HCT116 (cell line): ENCODE measurements at regions not wholly inside any gene's neighbourhood (a gene's known extent, or its start where the extent isn't known, plus 50 kb on each side); places are given as distances from the start of the nearest gene placed in this dataset.

ENCODE experiments used
- ATAC-seq: fragments of 200-7000 bp; cut with Tn5 transposase; 2 replicates; pipeline ENCODE4 v1.9.1; 2020; ENCODE audit warnings: mild to moderate bottlenecking, moderate library complexity
- BruUV-seq: library from RNA; stranded (reverse); fragments of 400-500 nt; replicated peaks from 2 replicates; lab custom pipeline; 2021; lab: Mats Ljungman, UMichigan
- CTCF ChIA-PET: fragments of 300-600 bp; sonication (Branson Sonifier 250); formaldehyde crosslinking; loops from one replicate; lab custom pipeline; 2021; ENCODE audit warnings: antibody characterized with exemption; lab: Charles Lee
- POLR2A ChIA-PET: fragments of 300-600, 350-600 bp; sonication (Branson Sonifier 250); formaldehyde crosslinking; loops from one replicate; lab custom pipeline; 2021; ENCODE audit warnings: antibody characterized with exemption; lab: Charles Lee
- RAD21 ChIA-PET, 2 experiments: fragments of 300-600 bp; sonication (Branson Sonifier 250); formaldehyde crosslinking; loops; one replicate each; lab custom pipeline; 2023; ENCODE audit warnings: low total read pairs in 2 of 2; ENCODE audit not compliant: uncharacterized antibody in 2 of 2, unreplicated experiment in 2 of 2, low non-redundant PET in 1 of 2; lab: Charles Lee
- DNase-seq: peaks from one replicate; pipeline ENCODE4 v3.0.0-alpha.2; 2010; ENCODE audit warnings: low read depth, low spot score
- H2AFZ ChIP-seq: fragments of 200-600 bp; shearing (Covaris generic), sonication (generic); 2 replicates; pipeline ENCODE4 v1.6.1; 2017; ENCODE audit warnings: low read depth, mixed run types, mixed read lengths, antibody characterized with exemption, low read length; ENCODE audit not compliant: poor library complexity, severe bottlenecking
- H3K27ac ChIP-seq: 2 replicates; pipeline ENCODE4 v1.5.1; 2012; ENCODE audit warnings: low read depth, low read length
- H3K27me3 ChIP-seq: fragments of 200-600 bp; sonication (generic); 2 replicates; pipeline ENCODE4 v1.6.1; 2016; ENCODE audit warnings: mixed run types, low read length, mixed read lengths; ENCODE audit not compliant: insufficient read depth
- H3K36me3 ChIP-seq, 2 experiments: fragments of 200-500 bp in 1 of 2; fragments of 200-600 bp in 1 of 2; sonication (Bioruptor generic) in 1 of 2; sonication (generic) in 1 of 2; 2 replicates each; pipeline versions ENCODE4 v1.5.1 to v1.6.1; 2014 to 2016; ENCODE audit warnings: low read length in 2 of 2, inconsistent platforms in 1 of 2, mixed read lengths in 1 of 2, mixed run types in 1 of 2; ENCODE audit not compliant: insufficient read depth in 2 of 2, control insufficient read depth in 1 of 2
- H3K4me1 ChIP-seq, 2 experiments: fragments of 200-600 bp in 1 of 2; sonication (generic) in 1 of 2; 2 replicates each; pipeline versions ENCODE4 v1.5.1 to v1.6.1; 2012 to 2017; ENCODE audit warnings: low read length in 2 of 2, inconsistent platforms in 1 of 2, mild to moderate bottlenecking in 1 of 2, mixed read lengths in 1 of 2, mixed run types in 1 of 2, moderate library complexity in 1 of 2; ENCODE audit not compliant: insufficient read depth in 2 of 2, control insufficient read depth in 1 of 2
- H3K4me2 ChIP-seq: fragments of 200-600 bp; sonication (generic); 2 replicates; pipeline ENCODE4 v1.6.1; 2017; ENCODE audit warnings: mixed run types, low read length, mixed read lengths
- H3K4me3 ChIP-seq, 2 experiments: fragments of 200-600 bp in 1 of 2; sonication (generic) in 1 of 2; replicated peaks in 1 of 2; 2 replicates each; pipeline ENCODE4 v1.5.1; 2011 to 2016; ENCODE audit warnings: low read length in 2 of 2, control low read depth in 1 of 2, low read depth in 1 of 2, mild to moderate bottlenecking in 1 of 2, mixed read lengths in 1 of 2, mixed run types in 1 of 2
- H3K79me2 ChIP-seq: fragments of 200-600 bp; sonication (generic); 2 replicates; pipeline ENCODE4 v1.6.1; 2017; ENCODE audit warnings: mild to moderate bottlenecking, mixed run types, low read length, moderate library complexity, mixed read lengths; ENCODE audit not compliant: insufficient read depth
- H3K9ac ChIP-seq: fragments of 200-600 bp; sonication (generic); 2 replicates; pipeline ENCODE4 v1.6.1; 2016; ENCODE audit warnings: low read length, mixed read lengths
- H3K9me2 ChIP-seq: fragments of 200-600 bp; sonication (generic), shearing (Covaris generic); 2 replicates; pipeline ENCODE4 v1.6.1; 2017; ENCODE audit warnings: mixed run types, mild to moderate bottlenecking, moderate library complexity; ENCODE audit not compliant: insufficient read depth
- H3K9me3 ChIP-seq, 2 experiments: fragments of 200-500 bp in 1 of 2; fragments of 200-600 bp in 1 of 2; sonication (Bioruptor generic) in 1 of 2; sonication (generic) in 1 of 2; 2 replicates each; pipeline ENCODE4 v1.6.1; 2014 to 2017; ENCODE audit warnings: low read length in 2 of 2, mixed read lengths in 2 of 2, inconsistent platforms in 1 of 2, low read depth in 1 of 2, mild to moderate bottlenecking in 1 of 2, mixed run types in 1 of 2, moderate library complexity in 1 of 2; ENCODE audit not compliant: control insufficient read depth in 1 of 2, insufficient read depth in 1 of 2
- H4K20me1 ChIP-seq: fragments of 200-600 bp; sonication (generic), shearing (Covaris generic); 2 replicates; pipeline ENCODE4 v1.6.1; 2017; ENCODE audit warnings: mixed run types, mild to moderate bottlenecking, moderate library complexity; ENCODE audit not compliant: insufficient read depth
- ATF3 ChIP-seq: IDR thresholded peaks from 2 replicates; pipeline ENCODE4 v1.6.1; 2012
- CBX3 ChIP-seq: IDR thresholded peaks from 2 replicates; pipeline ENCODE4 v1.6.1; 2012; ENCODE audit warnings: low read depth
- CEBPB ChIP-seq: IDR thresholded peaks from 2 replicates; pipeline ENCODE4 v1.6.1; 2012; ENCODE audit warnings: low read depth
- ELF1 ChIP-seq: IDR thresholded peaks from 2 replicates; pipeline ENCODE4 v1.6.1; 2012; ENCODE audit warnings: low read depth, borderline replicate concordance
- EZH2 ChIP-seq: fragments of 200-600 bp; sonication (generic); IDR thresholded peaks from 2 replicates; pipeline ENCODE4 v1.6.1; 2017; ENCODE audit warnings: antibody characterized with exemption, mixed run types
- EZH2phosphoT487 ChIP-seq: fragments of 200-600 bp; IDR thresholded peaks from 2 replicates; pipeline ENCODE4 v1.6.1; 2018; ENCODE audit warnings: antibody characterized with exemption, borderline replicate concordance
- FOSL1 ChIP-seq: IDR thresholded peaks from 2 replicates; pipeline ENCODE4 v1.6.1; 2012; ENCODE audit warnings: low read depth
- JUND ChIP-seq: IDR thresholded peaks from 2 replicates; pipeline ENCODE4 v1.6.1; 2012
- REST ChIP-seq: IDR thresholded peaks from 2 replicates; pipeline ENCODE4 v1.6.1; 2012; ENCODE audit warnings: low read depth
- SIN3A ChIP-seq: IDR thresholded peaks from 2 replicates; pipeline ENCODE4 v1.6.1; 2012; ENCODE audit warnings: low read depth
- SP1 ChIP-seq: IDR thresholded peaks from 2 replicates; pipeline ENCODE4 v1.6.1; 2012; ENCODE audit warnings: low read depth
- SRF ChIP-seq: IDR thresholded peaks from 2 replicates; pipeline ENCODE4 v1.6.1; 2012; ENCODE audit warnings: low read depth
- TCF7L2 ChIP-seq: IDR thresholded peaks from 2 replicates; pipeline ENCODE4 v1.7.0; 2011; ENCODE audit warnings: borderline replicate concordance, inconsistent platforms; ENCODE audit not compliant: insufficient read depth, insufficient read length; ENCODE audit errors: extremely low read depth
- YY1 ChIP-seq: IDR thresholded peaks from 2 replicates; pipeline ENCODE4 v1.6.1; 2011; ENCODE audit warnings: low read length, low read depth, moderate library complexity, mild to moderate bottlenecking; ENCODE audit not compliant: insufficient replicate concordance; ENCODE audit errors: extremely low read depth
- ZBTB33 ChIP-seq: IDR thresholded peaks from 2 replicates; pipeline ENCODE4 v1.6.1; 2011; ENCODE audit warnings: mild to moderate bottlenecking, low read length, moderate library complexity; ENCODE audit not compliant: insufficient replicate concordance; ENCODE audit errors: extremely low read depth
- ZFX ChIP-seq: fragments of 450-650 bp; IDR thresholded peaks from 2 replicates; pipeline ENCODE4 v1.6.1; 2017
- ZNF274 ChIP-seq: fragments of 200-500 bp; sonication (Bioruptor generic); IDR thresholded peaks from 2 replicates; pipeline ENCODE4 v1.6.1; 2014; ENCODE audit warnings: mild to moderate bottlenecking, low read depth, low read length, inconsistent platforms
- intact Hi-C: fragments of 100-400 bp; cut with micrococcal nuclease; formaldehyde crosslinking; loops from 2 replicates; pipeline ENCODE4 v1.10.0; 2022
- TF ChIP-seq, protein P1 (sequence below): IDR thresholded peaks from 2 replicates; pipeline ENCODE4 v1.6.1; 2012

DNA sequence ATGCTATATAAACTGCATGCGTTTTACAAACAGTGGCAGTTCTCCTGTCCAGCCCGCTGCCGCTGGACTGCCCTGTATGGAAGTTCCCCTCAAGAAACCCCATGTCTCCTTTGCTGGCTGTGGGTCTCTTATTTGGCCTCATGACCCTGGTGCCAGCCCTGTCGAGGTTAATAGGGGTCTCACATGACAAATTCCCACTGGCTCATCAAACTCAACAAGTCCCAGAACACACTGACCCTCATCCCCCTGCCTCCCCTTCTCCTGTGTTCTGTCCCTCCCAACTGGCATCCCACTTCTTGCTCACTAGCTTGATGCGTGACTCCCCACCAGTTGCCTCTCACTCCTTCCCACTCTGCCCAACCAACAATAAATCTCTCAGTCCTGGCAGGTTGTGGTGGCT lies 137.6 kb upstream of the HS6ST1 start:
- intact Hi-C loops = no loop called here
- no peaks in the 10 kb centered on the region for H3K36me3 ChIP-seq
- POLR2A ChIA-PET = no interaction called here
- RAD21 ChIA-PET = no interaction called here
- no TSS peak for BruUV-seq
- CTCF ChIA-PET = no interaction called here
- ATAC-seq (no peak), DNase-seq (no peak)
- no peak overlapping the region for H3K4me2 ChIP-seq
- no peak overlapping the region for H3K27ac ChIP-seq
- no peaks in the 10 kb centered on the region for H3K9me2 ChIP-seq
- no peaks in the 10 kb centered on the region for H3K4me1 ChIP-seq
- H2AFZ ChIP-seq = no peak overlapping the region
- TF ChIP-seq EZH2 (no peak), ZFX (no peak), JUND (no peak), SIN3A (no peak), FOSL1 (no peak), TCF7L2 (no peak), ZBTB33 (no peak), YY1 (no peak), SRF (no peak), ZNF274 (no peak), SP1 (no peak), ELF1 (no peak), EZH2phosphoT487 (no peak), CBX3 (no peak), ATF3 (no peak), REST (no peak), CEBPB (no peak)
- TF ChIP-seq, protein P1, sequence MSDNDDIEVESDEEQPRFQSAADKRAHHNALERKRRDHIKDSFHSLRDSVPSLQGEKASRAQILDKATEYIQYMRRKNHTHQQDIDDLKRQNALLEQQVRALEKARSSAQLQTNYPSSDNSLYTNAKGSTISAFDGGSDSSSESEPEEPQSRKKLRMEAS = no peak
- H3K4me3 ChIP-seq = no peak overlapping the region
- H3K79me2 ChIP-seq = no peaks in the 10 kb centered on the region
- peaks cover 10% of the 10 kb centered on the region; the same call in 1 of the 2 replicates for H3K27me3 ChIP-seq
- H3K9me3 ChIP-seq = no peaks in the 10 kb centered on the region
- no peaks in the 10 kb centered on the region for H4K20me1 ChIP-seq
- no peak overlapping the region for H3K9ac ChIP-seq
